Medulla oblongata (tissue), 1 donor: ENCODE measurements at regions not wholly inside any gene's neighbourhood (a gene's known extent, or its start where the extent isn't known, plus 50 kb on each side); places are given as distances from the start of the nearest gene placed in this dataset.

ENCODE experiments used
- DNase-seq: peaks from one replicate; pipeline ENCODE4 v3.0.0-alpha.2; 2015; ENCODE audit errors: extremely low spot score

GRCh38 chr1:220982686-220983085, 103.4 kb downstream of the HLX start:
- no peak for DNase-seq

GRCh38 chr1:220983877-220984635, 104.8 kb downstream of the HLX start:
- DNase-seq = no peak

GRCh38 chr1:220990427-220991339, 111.4 kb downstream of the HLX start:
- DNase-seq = no peak

GRCh38 chr1:220991506-220991905, 112.3 kb downstream of the HLX start:
- DNase-seq = no peak

- DNase-seq = no peak
Measured at GRCh38 chr1:220991959-220992704, 112.9 kb downstream of the HLX start.

- DNase-seq = no peak
Measured at GRCh38 chr1:220992705-220993052, 113.4 kb downstream of the HLX start.

GRCh38 chr1:220994671-220995070, 115.4 kb downstream of the HLX start:
- DNase-seq = no peak

- DNase-seq = no peak
Measured at GRCh38 chr1:220997791-220998190, 118.5 kb downstream of the HLX start.

- DNase-seq = peak; percentile 42
Measured at GRCh38 chr1:220999872-221000863, 120.9 kb downstream of the HLX start.

- DNase-seq = no peak
Measured at GRCh38 chr1:221001167-221001566, 121.9 kb downstream of the HLX start.

- DNase-seq = no peak
Measured at GRCh38 chr1:221002601-221003000, 123.4 kb downstream of the HLX start.

- no peak for DNase-seq
Measured at GRCh38 chr1:221011145-221011544, 131.9 kb downstream of the HLX start.

GRCh38 chr1:221012120-221012519, 132.9 kb downstream of the HLX start:
- DNase-seq = no peak

GRCh38 chr1:221013691-221014660, 134.7 kb downstream of the HLX start:
- no peak for DNase-seq

GRCh38 chr1:221015159-221015790, 136.0 kb downstream of the HLX start:
- DNase-seq = no peak

- no peak for DNase-seq
Measured at GRCh38 chr1:221016751-221017150, 137.5 kb downstream of the HLX start.

- DNase-seq = no peak
Measured at GRCh38 chr1:221018414-221018813, 139.2 kb downstream of the HLX start.

GRCh38 chr1:221022331-221022730, 143.1 kb downstream of the HLX start:
- no peak for DNase-seq

GRCh38 chr1:221023482-221023881, 144.2 kb downstream of the HLX start:
- DNase-seq = no peak
